HK-2 (cell line): ENCODE measurements at regions not wholly inside any gene's neighbourhood (a gene's known extent, or its start where the extent isn't known, plus 50 kb on each side); places are given as distances from the start of the nearest gene placed in this dataset.
"Not testable (repeated sequence)": the region's sequence is repeated elsewhere in the genome, so short reads cannot be mapped to it uniquely, and the experiment has no call there.

Experiments used
- DNase-seq: peaks from one replicate; pipeline ENCODE4 v3.0.0-alpha.2; 2018; ENCODE audit not compliant: unreplicated experiment

GRCh38 chr14:84856751-84857534 lies 673.0 kb upstream of the FLRT2 start:
- DNase-seq = no peak

GRCh38 chr14:84857571-84857970 lies 672.4 kb upstream of the FLRT2 start:
- DNase-seq = no peak

DNA sequence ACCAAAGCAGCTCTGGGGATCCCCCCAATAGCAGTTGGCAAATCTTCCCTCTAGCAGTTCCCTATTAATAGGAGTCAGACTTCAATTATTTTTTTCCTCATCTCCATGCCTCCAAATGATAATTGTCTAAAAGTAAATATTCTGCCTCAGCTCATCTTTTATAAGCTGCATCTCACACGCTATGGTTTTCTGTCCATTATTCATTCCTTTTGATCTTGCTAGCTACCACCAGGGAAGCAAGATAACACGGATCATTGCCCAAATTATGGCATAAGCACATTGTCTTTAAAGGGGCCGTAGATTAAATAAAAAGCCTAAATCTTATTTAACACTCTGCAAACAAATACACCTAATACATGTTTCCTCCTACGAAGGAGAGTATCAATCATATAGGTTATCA lies 670.8 kb upstream of the FLRT2 start:
- DNase-seq = no peak

GRCh38 chr14:84864548-84865271 lies 665.2 kb upstream of the FLRT2 start:
- DNase-seq = no peak

DNA sequence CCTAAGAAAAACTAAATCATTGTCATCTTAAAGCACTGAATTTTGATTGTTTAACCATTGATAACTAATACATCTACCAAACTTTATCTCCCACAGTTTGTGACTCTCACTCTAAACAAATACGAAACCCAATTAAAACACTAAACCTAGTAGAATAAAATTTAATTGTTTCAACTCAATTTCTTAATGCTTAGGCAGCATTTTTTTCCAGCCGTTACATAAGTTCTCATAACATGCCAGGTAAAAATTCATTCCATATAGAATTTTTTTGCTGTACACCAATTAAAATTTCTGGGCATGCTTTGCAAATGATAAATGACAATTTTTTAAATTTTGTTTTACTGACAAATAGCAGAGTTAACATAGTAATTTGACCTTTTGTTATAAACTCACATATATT lies 658.2 kb upstream of the FLRT2 start:
- no peak for DNase-seq

DNA sequence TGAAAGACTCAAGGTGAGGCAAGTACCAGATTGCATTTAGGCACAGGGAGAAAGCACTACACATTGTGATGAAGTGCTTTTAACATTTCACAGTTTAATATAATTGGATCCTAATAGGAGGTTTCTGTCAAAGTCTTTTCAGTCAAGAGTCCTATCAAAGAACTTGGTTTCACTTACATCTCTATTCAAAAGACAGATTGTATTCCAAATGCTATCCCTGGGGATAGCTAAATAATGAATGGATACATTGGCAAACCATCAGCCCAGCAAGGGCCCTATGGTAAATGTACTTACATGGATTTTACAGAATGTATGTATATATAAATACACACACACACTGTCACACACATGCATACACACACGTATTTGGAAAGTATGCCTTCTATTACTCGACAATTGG lies 655.5 kb upstream of the FLRT2 start:
- DNase-seq = no peak

- DNase-seq = no peak
These were observed 652.9 kb upstream of the FLRT2 start for GRCh38 chr14:84877061-84877460.

DNA sequence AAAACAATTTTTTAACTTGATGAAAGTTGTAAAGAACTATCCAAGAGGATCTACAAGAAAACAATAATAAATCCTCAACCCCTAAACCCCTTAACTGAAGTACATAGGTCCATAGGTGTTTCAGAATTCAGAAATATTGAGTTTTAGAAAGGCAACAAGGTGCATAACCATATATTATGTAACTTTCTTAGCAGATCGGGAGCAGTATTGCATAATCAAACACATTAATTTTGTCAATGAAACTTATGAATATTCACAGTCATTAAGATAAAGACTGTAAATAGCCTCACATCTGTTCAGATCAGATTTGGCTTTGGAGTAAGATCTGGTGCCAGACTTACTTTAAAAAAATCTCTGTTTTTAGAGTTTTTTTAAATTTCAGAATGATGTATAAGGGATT lies 647.1 kb upstream of the FLRT2 start:
- DNase-seq = no peak

- DNase-seq = no peak
These were observed 644.9 kb upstream of the FLRT2 start for GRCh38 chr14:84885061-84885460.

DNA sequence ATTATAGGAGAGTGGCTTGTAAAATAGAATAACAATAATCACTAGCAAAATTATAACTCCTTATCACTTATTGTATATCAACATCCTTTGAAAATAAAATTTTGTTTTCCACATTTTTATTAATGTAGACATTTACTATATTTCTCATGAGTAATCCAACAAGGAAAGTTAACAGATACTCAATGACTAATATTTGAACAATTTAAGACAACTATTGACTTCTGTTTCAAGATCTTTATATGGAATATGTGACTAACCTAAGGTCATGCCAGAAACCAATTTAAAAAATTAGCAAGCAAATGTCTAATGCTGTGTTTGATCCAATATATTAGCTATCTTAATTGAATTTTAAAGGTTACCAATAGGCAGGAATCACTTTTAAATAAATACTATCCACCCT lies 638.5 kb upstream of the FLRT2 start:
- no peak for DNase-seq

DNA sequence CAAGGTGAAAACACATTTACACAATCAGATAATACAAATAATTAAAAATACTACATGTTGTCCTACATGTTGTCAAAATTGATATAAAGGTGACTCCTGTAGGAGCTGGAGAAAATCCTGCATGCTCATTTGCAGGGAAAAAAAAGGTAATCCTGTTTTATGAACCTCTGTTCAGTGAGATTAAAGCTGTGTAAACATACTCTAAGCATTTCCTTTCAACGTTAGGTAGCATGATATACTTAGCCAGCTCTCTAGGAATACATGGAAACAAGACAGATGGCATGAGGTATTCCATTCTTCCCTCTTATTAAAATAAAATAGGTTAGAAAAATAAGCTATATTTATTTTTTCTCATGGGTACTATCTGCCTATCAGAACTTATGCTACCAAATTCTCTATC lies 635.7 kb upstream of the FLRT2 start:
- DNase-seq = no peak

- DNase-seq = no peak
These were observed 607.6 kb upstream of the FLRT2 start for GRCh38 chr14:84922370-84922769.

DNA sequence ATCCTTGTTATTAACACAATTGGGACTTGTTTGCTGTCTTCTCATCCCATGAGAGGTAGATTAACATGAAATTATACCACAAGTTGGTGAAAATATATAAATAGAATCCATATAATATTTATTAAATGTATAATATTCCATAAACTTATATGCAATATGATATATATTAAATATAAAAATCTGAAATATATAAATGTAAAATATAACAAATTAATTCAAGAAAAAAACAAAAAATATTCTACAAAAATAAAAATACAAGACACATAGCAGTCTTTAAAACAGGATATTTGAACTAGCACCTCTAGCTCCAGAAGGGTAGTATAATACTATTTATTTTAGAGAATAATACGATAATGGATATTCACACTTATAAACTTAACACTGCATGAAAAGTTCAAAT lies 603.3 kb upstream of the FLRT2 start:
- DNase-seq = no peak

GRCh38 chr14:84927096-84927827 lies 602.7 kb upstream of the FLRT2 start:
- no peak for DNase-seq

- no peak for DNase-seq
These were observed 600.9 kb upstream of the FLRT2 start for GRCh38 chr14:84929086-84929485.

DNA sequence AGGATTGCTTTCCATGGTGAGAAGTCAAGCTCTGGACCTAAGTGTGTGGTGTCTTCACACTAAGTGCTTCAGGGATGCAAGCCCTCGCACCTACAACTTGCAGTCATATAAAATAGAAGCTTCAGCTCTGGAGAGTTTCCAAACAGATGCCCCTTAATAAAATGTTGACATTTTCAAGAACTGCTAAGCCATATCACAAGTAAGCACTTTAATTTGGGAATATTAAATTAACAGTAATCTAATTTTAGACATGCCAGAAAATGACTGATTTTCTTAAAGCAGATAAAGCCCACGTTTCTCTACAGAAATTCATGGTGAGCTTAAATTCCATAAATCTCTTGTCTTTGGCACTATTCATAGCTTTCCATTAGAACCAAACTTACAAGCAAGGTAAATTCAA lies 600.1 kb upstream of the FLRT2 start:
- no peak for DNase-seq

DNA sequence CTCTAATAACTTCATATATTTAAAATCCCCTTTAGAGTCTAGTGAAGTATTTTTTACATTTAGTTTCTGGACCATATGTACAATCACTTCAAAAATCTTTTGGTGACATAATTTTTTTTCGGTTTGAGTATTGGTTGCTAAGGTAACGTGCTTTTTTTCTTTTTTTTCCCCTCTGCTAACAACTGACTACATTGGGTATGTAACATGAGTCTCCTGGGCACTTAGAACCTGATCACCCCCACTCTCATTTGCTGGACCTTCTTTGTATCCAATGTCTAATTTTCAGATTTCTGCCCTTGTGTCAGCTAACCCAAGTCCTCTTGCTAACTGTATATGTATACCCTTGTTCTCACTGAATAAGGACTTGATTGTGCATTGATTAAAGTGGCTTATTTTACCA lies 592.9 kb upstream of the FLRT2 start:
- no peak for DNase-seq

DNA sequence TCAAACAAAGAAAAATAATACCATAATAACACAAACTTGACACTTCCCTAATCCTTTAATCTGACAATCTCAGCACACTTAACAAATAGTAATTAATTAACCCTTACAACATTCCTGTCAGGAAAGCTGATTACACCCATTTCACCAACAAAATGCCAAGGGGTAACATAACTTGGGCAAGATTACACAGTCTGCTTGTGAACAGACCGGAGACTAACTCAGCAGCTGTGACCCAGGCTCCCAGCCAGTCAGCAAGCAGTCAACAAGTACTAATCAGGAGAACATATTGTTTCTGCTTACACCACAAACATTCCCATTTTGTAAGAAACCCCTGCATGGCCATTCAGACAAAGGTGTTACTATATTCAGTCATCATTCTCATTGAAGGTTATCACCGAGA lies 592.5 kb upstream of the FLRT2 start:
- DNase-seq = no peak

- not testable (repeated sequence) for DNase-seq
These were observed 585.0 kb upstream of the FLRT2 start for GRCh38 chr14:84944901-84945300.

GRCh38 chr14:84959851-84960520 lies 570.0 kb upstream of the FLRT2 start:
- DNase-seq = no peak

DNA sequence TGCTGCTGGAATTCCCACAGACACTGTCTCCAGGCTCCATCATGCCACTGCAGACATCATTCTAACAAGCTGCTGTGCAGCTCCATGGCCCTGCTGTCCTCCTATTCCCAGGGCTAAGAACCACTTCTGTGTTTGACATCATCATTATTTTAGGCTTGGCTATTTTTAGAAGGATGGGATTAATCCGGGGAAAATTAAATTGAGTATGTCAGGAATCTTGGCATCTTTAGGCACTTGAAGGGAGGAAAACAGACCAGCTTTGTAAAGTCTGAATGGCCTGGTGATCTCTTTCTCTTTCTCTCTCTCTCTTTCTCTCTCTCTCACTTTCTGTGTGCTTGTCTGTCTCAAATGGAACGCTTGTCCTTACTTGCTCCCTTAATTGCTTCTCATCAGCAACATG lies 568.3 kb upstream of the FLRT2 start:
- DNase-seq = no peak

DNA sequence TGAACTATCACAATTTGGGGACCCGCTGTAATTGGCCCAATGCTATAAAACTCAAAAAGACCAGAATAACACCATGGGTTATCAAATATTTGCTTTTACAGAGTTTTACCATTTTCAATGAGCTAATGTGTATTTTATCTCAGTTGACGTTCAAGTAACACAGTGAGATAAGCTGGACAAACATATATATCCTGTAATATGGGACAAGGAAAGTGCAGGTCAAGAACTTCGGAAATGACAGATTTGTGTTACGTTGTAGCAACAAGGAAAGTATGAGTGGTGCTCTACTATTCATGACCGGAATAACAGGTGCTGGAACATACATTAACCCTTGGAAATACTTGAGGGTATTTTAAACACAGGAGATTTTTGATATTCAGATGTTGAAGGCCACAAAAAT lies 566.4 kb upstream of the FLRT2 start:
- DNase-seq = no peak
